HG03342 (cell line): ENCODE measurements at regions not wholly inside any gene's neighbourhood (a gene's known extent, or its start where the extent isn't known, plus 50 kb on each side); places are given as distances from the start of the nearest gene placed in this dataset.
"Not testable (repeated sequence)": the region's sequence is repeated elsewhere in the genome, so short reads cannot be mapped to it uniquely, and the experiment has no call there.

ENCODE experiments used
- ATAC-seq: cut with Tn5 transposase; IDR thresholded peaks from one replicate; pipeline ENCODE4 v1.9.1; 2021; ENCODE audit warnings: mild to moderate bottlenecking, moderate library complexity; ENCODE audit not compliant: unreplicated experiment

DNA sequence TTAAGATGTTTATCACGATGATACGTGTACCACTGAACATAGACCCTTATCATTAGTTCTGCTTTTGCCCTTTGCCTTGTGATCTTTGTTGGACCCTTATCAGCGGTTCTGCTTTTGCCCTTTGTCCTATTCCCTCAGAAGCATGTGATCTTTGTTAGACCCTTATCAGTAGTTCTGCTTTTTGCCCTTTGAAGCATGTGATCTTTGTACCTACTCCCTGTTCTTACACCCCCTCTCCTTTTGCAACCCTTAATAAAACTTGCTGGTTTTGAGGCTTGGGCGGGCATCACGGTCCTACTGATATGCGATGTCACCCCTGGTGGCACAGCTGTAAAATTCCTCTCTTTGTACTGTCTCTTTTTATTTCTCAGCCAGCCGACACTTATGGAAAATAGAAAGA, 117.0 kb downstream of the SDHAF3 start:
- not testable (repeated sequence) for ATAC-seq

DNA sequence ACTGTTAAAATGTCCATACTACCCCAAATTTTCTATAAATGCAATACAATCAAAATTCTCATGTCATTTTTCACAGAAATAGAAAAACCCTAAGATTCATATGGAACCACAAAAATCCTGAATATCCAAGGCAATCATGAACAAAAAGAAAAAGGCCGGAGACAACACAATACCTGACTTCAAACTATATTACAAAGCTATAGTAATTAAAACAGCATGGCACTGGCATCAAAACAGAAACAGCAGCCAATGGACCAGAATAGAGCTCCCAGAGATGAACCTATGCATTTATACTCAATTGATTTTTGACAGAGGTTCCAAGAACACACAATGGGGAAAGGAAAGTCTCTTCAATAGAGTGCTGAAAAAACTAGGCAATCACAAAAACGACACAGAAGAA, 128.8 kb downstream of the SDHAF3 start:
- ATAC-seq, result no peak

DNA sequence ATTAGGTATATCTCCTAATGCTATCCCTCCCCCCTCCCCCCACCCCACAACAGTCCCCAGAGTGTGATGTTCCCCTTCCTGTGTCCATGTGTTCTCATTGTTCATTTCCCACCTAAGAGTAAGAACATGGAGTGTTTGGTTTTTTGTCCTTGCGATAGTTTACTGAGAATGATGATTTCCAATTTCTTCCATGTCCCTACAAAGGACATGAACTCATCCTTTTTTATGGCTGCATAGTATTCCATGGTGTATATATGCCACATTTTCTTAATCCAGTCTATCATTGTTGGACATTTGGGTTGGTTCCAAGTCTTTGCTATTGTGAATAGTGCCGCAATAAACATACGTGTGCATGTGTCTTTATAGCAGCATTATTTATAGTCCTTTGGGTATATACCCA, 140.7 kb downstream of the SDHAF3 start:
- ATAC-seq, result not testable (repeated sequence)

DNA sequence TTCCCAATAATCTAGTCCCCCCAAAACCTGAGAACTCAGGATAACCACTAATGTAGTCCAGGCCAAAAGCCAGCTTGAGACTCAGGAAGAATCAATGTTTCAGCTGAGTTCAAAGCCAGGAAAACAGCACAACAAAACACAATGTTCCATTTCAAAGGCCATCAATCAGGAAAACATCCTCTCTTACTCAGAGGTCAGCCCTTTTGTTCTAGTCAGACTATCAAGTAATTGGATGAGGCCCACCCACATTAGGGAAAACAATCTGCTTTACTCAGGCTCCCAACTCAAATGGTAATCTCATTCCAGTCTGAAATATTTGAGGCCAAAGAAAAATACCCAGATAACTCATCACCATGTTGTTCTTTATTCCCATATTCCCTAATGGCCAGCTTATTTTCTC, 152.2 kb downstream of the SDHAF3 start:
- no peak for ATAC-seq

DNA sequence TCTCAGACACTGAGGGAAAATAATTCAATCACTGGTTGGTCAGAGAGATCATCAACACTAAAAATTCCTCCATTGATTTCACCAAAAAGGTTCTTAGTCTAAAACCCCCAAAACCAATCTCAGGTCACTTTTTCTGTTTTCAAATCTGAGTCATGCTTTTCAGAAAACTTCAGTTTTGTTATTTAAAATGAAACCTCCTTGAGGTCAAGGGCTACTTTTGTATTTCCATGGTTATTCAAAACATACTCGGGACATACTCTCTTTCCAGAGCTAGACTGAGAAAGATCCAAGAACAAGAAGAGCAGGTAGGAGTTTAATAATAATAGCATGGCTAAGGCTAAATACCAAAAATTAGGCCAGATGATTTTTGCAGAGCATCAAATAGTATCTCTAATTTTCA, 152.8 kb downstream of the SDHAF3 start:
- no peak for ATAC-seq

DNA sequence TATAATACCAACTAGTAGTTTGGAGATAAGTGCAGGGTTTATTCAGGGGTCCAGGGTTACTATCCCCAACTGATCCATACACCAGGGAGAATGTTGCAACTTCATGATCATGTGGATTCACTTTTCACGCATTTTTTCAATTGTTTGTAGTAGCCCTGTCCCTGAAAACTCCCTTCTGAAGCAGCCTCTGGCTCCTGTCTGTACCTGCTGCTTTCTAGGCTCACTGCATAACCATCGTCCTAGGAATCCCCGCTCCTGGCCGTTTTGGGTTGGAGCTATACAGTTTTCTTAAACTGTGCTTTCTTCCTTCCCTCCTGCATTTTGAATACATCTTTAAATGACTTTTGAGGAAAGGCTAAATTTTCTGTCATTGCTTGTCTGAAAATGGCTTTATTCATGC, 154.1 kb downstream of the SDHAF3 start:
- ATAC-seq, result no peak

DNA sequence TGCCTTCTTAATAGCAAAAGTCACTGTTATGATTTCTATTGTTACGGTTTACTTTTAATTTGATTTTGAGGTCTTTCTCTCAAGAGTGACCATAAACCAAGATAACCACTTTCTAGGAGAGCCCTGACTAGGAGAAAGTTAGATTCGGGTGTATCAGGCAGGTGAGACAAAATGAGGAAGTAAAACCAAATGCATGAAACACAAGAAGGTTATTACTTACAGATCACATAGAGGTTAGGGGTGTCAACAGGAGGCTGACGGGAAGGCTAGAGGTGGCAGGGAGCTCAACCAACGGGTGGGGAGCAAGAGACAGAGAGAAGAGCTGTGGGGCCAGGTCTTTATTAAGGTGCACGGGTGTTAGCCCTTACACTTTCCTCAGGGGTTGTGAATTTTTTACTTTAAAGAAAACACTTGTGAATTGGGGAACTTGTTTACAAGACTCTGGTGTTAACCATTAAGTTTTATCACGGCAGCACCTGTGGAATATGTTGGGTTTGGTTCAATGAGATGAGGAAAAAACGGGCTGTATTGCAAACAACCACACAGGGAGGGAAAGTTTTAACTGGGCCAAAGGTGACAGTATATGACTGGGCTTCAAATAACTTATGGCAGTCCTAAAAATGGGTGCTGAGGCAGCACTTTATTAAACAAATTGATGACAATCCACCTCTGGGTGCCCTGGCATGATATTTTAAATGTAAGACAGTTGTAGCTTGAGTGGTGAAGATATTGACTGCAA, 154.9 kb downstream of the SDHAF3 start:
- peak; percentile 81 for ATAC-seq

DNA sequence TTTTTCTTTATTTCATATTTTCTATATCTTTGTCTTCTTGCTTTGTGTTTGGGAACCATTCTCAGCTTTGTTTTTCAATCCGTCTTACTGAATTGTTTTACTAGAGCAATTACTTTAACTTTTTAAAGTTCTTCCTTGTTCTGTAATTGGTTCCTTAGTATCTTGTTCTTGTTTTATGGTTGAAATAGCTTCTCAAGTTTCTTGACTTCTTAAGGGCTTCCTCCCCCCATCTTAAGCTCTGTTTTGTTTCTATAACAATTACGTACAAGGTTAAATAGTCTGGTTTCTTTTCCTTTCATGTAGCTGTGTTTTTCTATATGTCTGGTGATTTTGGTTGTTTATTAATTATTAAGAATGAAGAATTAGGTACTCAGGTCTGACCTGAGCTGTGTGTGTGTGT, 158.0 kb downstream of the SDHAF3 start:
- no peak for ATAC-seq

DNA sequence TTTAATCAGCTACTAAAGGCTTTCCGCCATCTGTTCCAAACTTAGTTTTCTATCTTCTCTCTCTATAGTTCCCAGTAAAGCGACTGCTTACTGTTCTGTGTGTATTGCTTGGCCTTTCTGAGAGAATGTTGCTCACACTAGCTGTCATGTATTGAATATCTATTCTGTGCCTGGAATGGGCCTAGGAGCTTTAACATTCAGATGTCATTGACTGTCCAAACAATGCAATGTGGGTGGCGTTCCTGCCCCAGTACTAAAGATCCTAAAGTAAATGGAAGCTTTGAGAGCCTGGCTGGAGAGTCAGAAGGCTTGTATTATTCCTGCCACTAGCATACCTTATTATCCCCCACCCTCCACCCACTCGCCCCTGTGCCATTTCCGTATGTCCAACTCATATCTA, 163.5 kb downstream of the SDHAF3 start:
- ATAC-seq, result no peak

DNA sequence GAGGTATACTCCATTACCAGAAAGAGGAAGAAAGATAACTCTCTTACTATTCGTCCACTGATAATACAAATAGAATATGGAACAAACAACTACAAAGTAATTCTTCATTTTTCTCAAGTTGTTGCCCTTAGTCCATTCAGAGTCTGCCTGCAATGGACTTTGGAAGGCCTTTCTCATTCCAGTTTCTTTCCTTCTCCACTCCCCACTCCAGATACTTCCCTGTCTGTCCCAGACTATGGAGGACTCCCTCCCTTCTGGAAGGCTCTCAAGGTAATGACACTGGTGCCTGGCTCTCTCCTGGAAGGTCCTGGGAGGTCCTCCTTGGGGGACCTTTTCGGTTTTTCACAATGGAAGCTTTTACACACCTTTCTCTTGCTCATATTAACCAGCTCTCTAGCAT, 167.8 kb downstream of the SDHAF3 start:
- ATAC-seq, result no peak

DNA sequence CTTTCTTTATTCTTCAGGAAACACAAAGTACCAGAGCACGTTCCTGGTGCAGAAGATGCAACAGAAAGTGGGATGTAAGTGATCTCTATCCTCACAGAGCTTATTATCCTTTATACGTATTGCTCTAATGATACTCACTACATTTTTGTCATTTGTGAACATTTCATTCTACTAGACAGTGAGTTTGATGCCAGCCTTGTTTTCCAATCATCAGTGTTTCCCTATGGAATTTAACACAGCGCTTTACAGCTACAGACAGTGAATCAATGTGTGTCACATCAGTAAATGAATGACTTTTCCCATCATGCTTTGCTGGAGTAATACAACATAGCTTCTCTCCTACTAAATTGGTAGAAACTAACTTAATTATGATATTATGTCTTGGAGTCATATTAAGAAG, 175.5 kb downstream of the SDHAF3 start:
- no peak for ATAC-seq

DNA sequence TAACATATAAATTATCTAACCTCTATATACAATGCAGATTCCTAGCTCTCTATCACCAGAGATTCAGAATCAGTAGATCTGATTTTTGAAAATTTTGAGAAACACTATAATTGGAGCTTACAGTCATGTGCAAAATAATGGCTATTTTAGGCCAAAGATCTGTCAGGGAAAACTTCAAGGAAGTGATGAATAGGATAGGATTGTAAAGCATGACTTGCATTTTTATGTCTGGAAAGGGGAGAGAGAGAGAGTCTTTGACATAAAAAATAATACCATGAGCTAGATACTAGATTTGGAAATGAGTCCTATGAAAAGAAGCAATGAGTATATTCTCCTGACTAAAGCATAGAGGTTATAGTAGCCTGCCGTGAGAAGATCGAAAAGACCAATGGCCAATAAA, 181.1 kb downstream of the SDHAF3 start:
- ATAC-seq, result no peak

DNA sequence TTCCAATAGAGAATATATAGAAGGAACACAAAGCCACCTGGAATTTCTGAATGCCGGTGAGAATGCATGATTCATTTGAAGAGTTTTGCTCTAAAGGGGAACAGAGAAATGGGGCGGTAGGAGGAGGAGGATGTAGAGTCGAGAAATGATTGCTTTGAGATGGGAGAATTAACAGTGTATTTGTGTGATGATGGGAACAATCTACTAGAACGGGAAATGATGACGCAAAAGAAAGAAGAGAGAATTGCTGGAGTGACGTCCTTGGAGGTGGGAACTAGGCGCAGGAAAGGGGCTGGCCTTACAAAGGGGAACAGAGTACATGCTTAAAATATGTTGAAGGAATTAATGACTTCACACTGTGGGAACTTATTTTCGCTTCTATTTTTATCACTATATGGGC, 188.1 kb downstream of the SDHAF3 start:
- ATAC-seq, result no peak

DNA sequence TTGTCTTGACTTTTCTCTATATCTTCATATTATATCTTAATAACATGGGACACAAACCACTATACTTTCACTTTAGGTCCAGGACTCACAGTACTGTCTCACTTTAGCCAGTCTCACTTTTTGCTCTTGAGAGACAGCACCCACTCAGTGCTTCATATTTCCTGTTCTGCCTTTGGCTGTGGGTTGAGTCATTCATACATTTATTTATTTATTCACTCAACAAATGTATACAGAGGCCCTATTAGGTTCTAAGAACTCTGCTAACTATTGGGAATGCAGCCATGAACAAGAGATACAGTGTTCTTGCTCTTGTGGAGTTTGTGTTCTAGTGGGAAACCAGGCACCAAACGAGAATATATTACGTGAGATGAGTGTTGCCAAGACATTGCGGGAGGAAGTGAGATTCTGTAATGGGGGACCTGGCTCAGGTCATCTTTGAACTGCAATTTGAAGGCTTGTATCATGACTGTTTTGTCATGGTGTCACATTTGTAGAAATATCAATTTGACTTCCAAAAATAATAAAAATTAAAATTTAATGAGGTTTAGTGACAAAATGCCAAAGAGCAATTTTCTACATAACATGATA, 190.1 kb downstream of the SDHAF3 start:
- ATAC-seq, result no peak

DNA sequence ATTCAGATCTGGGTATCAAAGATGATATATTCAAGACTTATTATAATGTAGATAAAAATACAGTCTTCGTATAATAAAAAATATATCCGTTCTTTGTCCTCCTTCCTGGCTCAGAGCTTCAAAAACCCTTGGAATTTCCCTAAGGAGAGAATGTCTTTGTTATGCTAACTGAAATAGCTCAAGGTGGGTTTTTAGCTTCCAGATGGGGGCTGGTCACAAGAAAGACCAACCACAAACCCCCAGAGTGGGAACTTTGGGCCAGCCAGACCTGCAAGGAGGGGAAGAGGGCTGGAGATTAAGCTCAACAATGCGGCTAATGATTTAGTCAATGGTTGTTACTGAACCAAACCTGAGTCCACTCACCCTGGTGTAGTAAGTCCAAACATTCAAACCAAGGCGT, 196.4 kb downstream of the SDHAF3 start:
- no peak for ATAC-seq

DNA sequence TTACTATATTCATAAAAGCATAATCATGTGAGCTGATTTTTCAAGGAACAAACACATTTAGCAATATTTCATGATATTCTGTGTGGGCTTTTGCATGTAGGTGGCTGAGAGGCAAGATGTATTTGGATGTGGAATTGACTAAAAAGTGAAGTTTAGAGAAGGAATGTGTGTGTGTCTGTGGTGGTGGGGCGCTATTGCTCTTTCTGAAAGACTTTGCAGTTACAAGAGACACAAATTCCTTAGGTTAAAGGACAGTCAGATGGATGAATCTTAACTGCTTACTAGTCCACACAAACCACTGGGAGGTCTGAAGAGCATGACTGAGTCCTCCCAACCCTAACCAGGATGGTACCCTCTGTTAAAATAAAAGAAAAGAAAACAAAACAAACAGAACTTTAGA, 200.1 kb downstream of the SDHAF3 start:
- ATAC-seq, result no peak

DNA sequence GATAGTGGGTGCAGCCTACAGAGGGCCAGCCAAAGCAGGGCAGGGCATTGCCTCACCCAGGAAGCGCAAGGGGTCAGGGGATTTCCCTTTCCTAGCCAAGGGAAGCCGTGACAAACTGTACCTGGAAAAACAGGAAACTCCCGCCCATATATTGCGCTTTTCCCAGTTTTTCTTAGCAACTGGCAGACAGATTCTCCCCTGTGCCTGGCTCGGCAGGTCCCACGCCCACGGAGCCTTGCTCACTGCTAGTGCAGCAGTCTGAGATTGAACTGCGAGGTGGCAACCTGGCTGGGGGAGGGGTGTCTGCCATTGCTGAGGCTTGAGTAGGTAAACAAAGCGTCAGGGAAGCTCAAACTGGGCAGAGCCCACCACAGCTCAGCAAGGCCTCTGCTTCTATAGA, 212.4 kb downstream of the SDHAF3 start:
- ATAC-seq, result not testable (repeated sequence)

DNA sequence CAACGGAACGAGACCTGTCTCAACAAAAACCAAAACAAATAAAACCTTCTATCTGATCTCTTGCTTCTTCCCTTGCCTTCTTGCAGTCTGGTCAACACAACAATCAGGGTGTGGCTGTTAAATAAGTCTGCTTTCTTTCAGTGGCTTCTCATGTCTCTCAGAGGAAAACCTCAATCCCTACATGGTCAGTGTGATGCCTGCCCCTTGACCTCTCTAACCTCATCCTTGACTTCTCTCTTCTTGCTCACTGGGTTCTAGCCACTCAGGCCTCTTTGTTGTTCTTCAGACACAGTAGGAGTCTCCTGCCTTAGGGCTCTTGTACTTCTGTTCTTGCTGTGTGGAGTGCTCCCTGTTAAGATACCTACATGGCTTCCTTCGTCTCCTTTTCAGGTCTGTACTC, 220.4 kb downstream of the SDHAF3 start:
- ATAC-seq, result no peak

DNA sequence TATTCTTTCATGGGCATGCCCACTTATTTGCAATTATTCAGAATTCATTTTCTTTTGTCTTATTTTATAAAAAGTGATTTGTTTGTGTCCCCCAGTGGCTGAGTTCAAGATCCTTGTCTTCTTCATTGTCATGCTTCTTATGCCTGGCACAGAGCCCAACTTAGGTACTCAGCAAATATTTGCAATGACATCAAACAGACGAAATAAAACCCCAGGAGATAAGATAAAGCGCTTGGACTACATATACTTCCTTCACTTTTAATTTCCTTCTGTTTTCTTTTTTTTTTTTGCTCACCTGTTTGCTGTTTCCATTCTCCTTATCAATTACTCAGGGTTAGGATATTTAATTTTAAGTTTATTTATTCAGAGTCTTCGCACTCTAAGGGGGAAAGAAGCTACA, 225.0 kb downstream of the SDHAF3 start:
- ATAC-seq, result no peak

DNA sequence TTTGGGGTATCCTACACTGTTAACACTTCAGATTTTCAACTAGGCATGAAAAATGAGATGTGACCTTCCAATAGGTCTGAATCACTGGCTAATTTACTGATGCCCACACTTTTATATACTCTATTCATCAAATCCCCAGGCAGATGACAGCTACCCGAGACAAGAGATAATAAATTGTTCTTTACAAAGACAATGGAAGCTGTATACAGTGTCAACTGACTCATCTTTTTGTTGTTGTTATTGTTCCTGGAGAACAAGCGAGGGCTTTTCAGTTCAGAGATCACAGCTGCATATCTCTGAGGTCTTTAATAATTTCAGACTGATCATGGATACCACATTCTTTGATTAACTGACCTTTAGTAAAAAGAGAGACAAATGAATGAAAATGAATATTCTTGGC, 228.9 kb downstream of the SDHAF3 start:
- no peak for ATAC-seq

DNA sequence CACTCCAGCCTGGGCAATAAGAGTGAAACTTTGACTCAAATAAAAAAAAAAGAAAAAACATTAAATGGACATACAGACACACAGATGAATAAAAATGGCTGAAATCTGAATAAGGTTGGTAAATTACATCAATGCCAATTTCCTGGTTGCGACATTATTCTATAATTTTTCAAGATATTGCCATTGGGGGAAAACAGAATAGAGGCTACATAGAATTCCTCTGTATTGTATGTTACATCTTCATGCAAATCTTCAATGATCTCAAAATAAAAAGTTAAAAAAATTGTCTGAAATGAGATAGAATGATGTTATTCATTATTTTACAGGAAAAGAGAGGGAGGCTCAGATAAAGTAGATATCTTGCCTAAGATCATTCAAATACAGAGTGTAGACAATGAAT, 234.0 kb downstream of the SDHAF3 start:
- no peak for ATAC-seq

DNA sequence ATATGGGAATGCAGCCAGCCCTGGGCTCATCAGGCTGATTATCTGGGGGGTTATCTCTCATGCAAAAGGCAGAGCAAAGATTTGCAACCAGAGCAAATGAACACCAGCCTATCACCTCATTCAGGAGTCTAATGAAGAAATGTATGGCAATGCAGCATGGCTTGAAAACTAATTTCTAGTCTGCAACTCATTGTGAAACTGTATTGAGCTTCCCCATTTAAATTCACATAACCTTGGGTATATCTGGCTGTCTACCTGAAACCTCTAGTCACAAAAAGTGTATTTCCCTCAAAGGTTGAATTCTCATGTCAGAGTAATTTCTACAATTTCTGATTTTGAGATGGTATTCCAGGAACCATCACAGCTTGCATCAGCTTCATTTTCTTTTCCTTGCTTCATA, 240.0 kb downstream of the SDHAF3 start:
- no peak for ATAC-seq

DNA sequence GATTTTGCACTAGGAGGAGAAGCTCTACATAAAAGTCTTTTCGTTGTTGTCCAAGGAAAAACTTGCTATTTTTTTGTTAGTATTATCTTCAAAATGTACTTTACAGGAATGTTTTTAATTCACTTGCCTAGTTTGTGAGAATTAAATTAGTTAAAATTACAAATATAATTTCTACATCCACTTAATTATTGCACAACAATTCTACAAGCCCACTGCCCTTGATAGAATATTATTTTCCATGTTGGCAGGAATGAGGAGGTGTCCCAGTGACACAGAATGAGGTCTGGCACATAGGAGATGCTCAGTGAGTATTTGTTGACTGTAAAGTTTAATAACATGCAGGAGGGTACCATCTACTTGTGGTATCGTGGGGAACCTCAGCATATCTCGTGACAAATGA, 255.4 kb downstream of the SDHAF3 start:
- no peak for ATAC-seq
